Adrenal gland (tissue), 9 donors: ENCODE measurements at regions not wholly inside any gene's neighbourhood (a gene's known extent, or its start where the extent isn't known, plus 50 kb on each side); places are given as distances from the start of the nearest gene placed in this dataset.

Source experiments
- DNase-seq, 7 donors: peaks; one replicate each; pipeline ENCODE4 v3.0.0-alpha.2; 2019 to 2020
- H3K27ac ChIP-seq, 5 donors: fragments of 200-600 bp; sonication (generic) in 4 of 5; 1 replicate in 3 of 5; 2 replicates in 2 of 5; pipeline versions ENCODE4 v1.5.1 to v1.8.0; 2016 to 2020; ENCODE audit warnings: mild to moderate bottlenecking in 1 of 5
- H3K27me3 ChIP-seq: fragments of 200-600 bp; 2 replicates; pipeline ENCODE4 v1.8.0; 2021
- H3K36me3 ChIP-seq, 2 donors: fragments of 200-600 bp; replicated peaks in 1 of 2; 1 replicate in 1 of 2; 2 replicates in 1 of 2; pipeline versions ENCODE4 v1.5.1 to v1.8.0; 2018 to 2022
- H3K4me1 ChIP-seq, 2 donors: fragments of 200-600 bp; replicated peaks in 1 of 2; 1 replicate in 1 of 2; 2 replicates in 1 of 2; pipeline versions ENCODE4 v1.5.1 to v1.8.0; 2018 to 2021
- H3K4me3 ChIP-seq, 4 donors: fragments of 200-600 bp; sonication (generic) in 3 of 4; one replicate each; pipeline ENCODE4 v1.5.1; 2016 to 2018
- H3K9me3 ChIP-seq, 3 donors: fragments of 200-600 bp; sonication (generic) in 1 of 3; replicated peaks in 1 of 3; 1 replicate in 2 of 3; 2 replicates in 1 of 3; pipeline versions ENCODE4 v1.5.1 to v1.8.0; 2016 to 2021
- CTCF ChIP-seq, 6 experiments: fragments of 450-650 bp in 4 of 6; fragments of 200-600 bp in 2 of 6; sonication (generic) in 1 of 6; IDR thresholded peaks; 1 replicate in 5 of 6; 2 replicates in 1 of 6; pipeline versions ENCODE4 v1.5.1 to v1.8.0; 2016 to 2021; ENCODE audit warnings: antibody characterized with exemption in 6 of 6, mild to moderate bottlenecking in 2 of 6, moderate library complexity in 1 of 6
- POLR2A ChIP-seq, 2 donors: fragments of 450-650 bp; IDR thresholded peaks; one replicate each; pipeline ENCODE4 v1.6.1; 2017; ENCODE audit warnings: antibody characterized with exemption in 2 of 2, mild to moderate bottlenecking in 2 of 2, moderate library complexity in 1 of 2
- WGBS, 4 donors: extraction: QIAGEN DNeasy Blood & Tissue Kit in 2 of 4; methylation state at CpG; one replicate each; pipeline versions ENCODE4 v1.1.5 to v1.1.7; 2013 to 2017; 5-methylcytosine and 5-hydroxymethylcytosine counted together
- intact Hi-C, 2 donors: fragments of 100-400 bp; cut with DNase I; formaldehyde crosslinking; loops; one replicate each; pipeline versions ENCODE4 v1.14.1 to v1.15.0; 2022 to 2023
- donor health status: healthy with polysubstance abuse.
- donor health status: Bipolar disorder and iron deficiency.
- donor health status: DM: yes; HTN: yes; CAD: no.
- donor health status: DM: no; HTN: no; CAD: no.
- donor health status: DM: no; HTN: no; CAD: no.

- no peaks in the 10 kb centered on the region for H3K27me3 ChIP-seq
- no peak for DNase-seq
- no peaks in the 10 kb centered on the region for H3K36me3 ChIP-seq
- no peaks in the 10 kb centered on the region for H3K4me1 ChIP-seq
- intact Hi-C loops = no loop called here
- no peaks in the 10 kb centered on the region for H3K9me3 ChIP-seq
- H3K4me3 ChIP-seq = no peak overlapping the region
- WGBS, 4 donors = 42 to 66% (median 54%) methylated on average over 2 of the region's 2 CpGs
- H3K27ac ChIP-seq = no peak overlapping the region
- TF ChIP-seq POLR2A (IDR thresholded peaks at IDR 0.05) (no peak), CTCF (IDR thresholded peaks at IDR 0.05) (no peak)
Measured at GRCh38 chr9:82791692-82792091, 271.2 kb downstream of the RASEF start.

GRCh38 chr9:82797534-82797933 is 265.4 kb downstream of the RASEF start:
- Histone ChIP-seq H3K27ac (no peak overlapping the region), H3K4me1 (no peaks in the 10 kb centered on the region), H3K9me3 (no peaks in the 10 kb centered on the region), H3K36me3 (no peaks in the 10 kb centered on the region), H3K27me3 (no peaks in the 10 kb centered on the region), H3K4me3 (no peak overlapping the region)
- 44 to 65% (median 59%) methylated on average over 3 of the region's 3 CpGs for WGBS, 4 donors
- TF ChIP-seq CTCF (IDR thresholded peaks at IDR 0.05) (no peak), POLR2A (IDR thresholded peaks at IDR 0.05) (no peak)
- DNase-seq = peak in 1 of 7 donors; percentile 20
- intact Hi-C loops = no loop called here

- H3K4me3 ChIP-seq = no peak overlapping the region
- 73 to 79% (median 74%) methylated on average over 4 of the region's 4 CpGs for WGBS, 4 donors
- H3K9me3 ChIP-seq = no peaks in the 10 kb centered on the region
- intact Hi-C loops = no loop called here
- no peaks in the 10 kb centered on the region for H3K27me3 ChIP-seq
- no peak overlapping the region for H3K27ac ChIP-seq
- no peak for TF ChIP-seq POLR2A (IDR thresholded peaks at IDR 0.05)
- no peak for TF ChIP-seq CTCF (IDR thresholded peaks at IDR 0.05)
- no peaks in the 10 kb centered on the region for H3K4me1 ChIP-seq
- H3K36me3 ChIP-seq = no peaks in the 10 kb centered on the region
- DNase-seq = no peak
Measured at GRCh38 chr9:82799286-82799685, 263.7 kb downstream of the RASEF start.

- Histone ChIP-seq H3K4me1 (no peaks in the 10 kb centered on the region), H3K27me3 (no peaks in the 10 kb centered on the region), H3K4me3 (no peak overlapping the region), H3K27ac (no peak overlapping the region), H3K36me3 (no peaks in the 10 kb centered on the region), H3K9me3 (no peaks in the 10 kb centered on the region)
- intact Hi-C loops = no loop called here
- 46 to 53% (median 51%) methylated on average over 5 of the region's 5 CpGs for WGBS, 4 donors
- TF ChIP-seq CTCF (IDR thresholded peaks at IDR 0.05) (no peak), POLR2A (IDR thresholded peaks at IDR 0.05) (no peak)
- DNase-seq = no peak
Measured at GRCh38 chr9:82805027-82805426, 257.9 kb downstream of the RASEF start.
